Keratinocyte (primary cell): ENCODE measurements at regions not wholly inside any gene's neighbourhood (a gene's known extent, or its start where the extent isn't known, plus 50 kb on each side); places are given as distances from the start of the nearest gene placed in this dataset.

Experiments used
- DNase-seq: peaks from one replicate; pipeline ENCODE4 v3.0.0-alpha.2; 2011; ENCODE audit warnings: low read depth, missing footprints, low spot score
- FAIRE-seq: peaks from 2 replicates; lab custom pipeline; 2011; peaks lifted over from hg19 to GRCh38; lab: Jason Lieb, UNC
- H2AFZ ChIP-seq: 2 replicates; pipeline ENCODE4 v1.6.0; 2012; ENCODE audit warnings: low read length, control low read depth, inconsistent platforms; ENCODE audit not compliant: control insufficient read depth
- H3K27ac ChIP-seq: 2 replicates; pipeline ENCODE4 v1.5.1; 2011; ENCODE audit warnings: low read length; ENCODE audit not compliant: control insufficient read depth, insufficient read depth
- H3K27me3 ChIP-seq: 3 replicates; pipeline ENCODE4 v1.6.0; 2011; ENCODE audit warnings: low read length; ENCODE audit not compliant: control insufficient read depth, insufficient read depth; ENCODE audit errors: extremely low read depth
- H3K36me3 ChIP-seq, 2 experiments: 2 replicates in 1 of 2; 3 replicates in 1 of 2; pipeline ENCODE4 v1.5.1; 2011; ENCODE audit warnings: low read length in 2 of 2, mild to moderate bottlenecking in 1 of 2; ENCODE audit not compliant: control insufficient read depth in 2 of 2, insufficient read depth in 2 of 2; ENCODE audit errors: extremely low read depth in 1 of 2
- H3K4me1 ChIP-seq: 3 replicates; pipeline ENCODE4 v1.5.1; 2011; ENCODE audit warnings: low read length; ENCODE audit not compliant: control insufficient read depth, insufficient read depth; ENCODE audit errors: extremely low read depth
- H3K4me2 ChIP-seq: 3 replicates; pipeline ENCODE4 v1.6.0; 2011; ENCODE audit warnings: low read depth, low read length; ENCODE audit not compliant: control insufficient read depth, insufficient read depth; ENCODE audit errors: extremely low read depth
- H3K4me3 ChIP-seq, 3 experiments: fragments of 200-600 bp in 1 of 3; sonication (generic) in 1 of 3; 2 replicates in 2 of 3; 3 replicates in 1 of 3; pipeline ENCODE4 v1.5.1; 2011 to 2016; ENCODE audit warnings: low read length in 3 of 3, mild to moderate bottlenecking in 3 of 3, control low read depth in 2 of 3, inconsistent platforms in 1 of 3, low read depth in 1 of 3, mixed read lengths in 1 of 3, mixed run types in 1 of 3, moderate library complexity in 1 of 3; ENCODE audit not compliant: control insufficient read depth in 2 of 3, insufficient read depth in 2 of 3; ENCODE audit errors: extremely low read depth in 1 of 3
- H3K79me2 ChIP-seq: 2 replicates; pipeline ENCODE4 v1.6.0; 2012; ENCODE audit warnings: low read length; ENCODE audit not compliant: control insufficient read depth, insufficient read depth
- H3K9ac ChIP-seq: 3 replicates; pipeline ENCODE4 v1.6.0; 2011; ENCODE audit warnings: low read length; ENCODE audit not compliant: control insufficient read depth, insufficient read depth; ENCODE audit errors: extremely low read depth
- H3K9me1 ChIP-seq: 3 replicates; pipeline ENCODE4 v1.6.0; 2011; ENCODE audit warnings: low read length; ENCODE audit not compliant: control insufficient read depth, insufficient read depth; ENCODE audit errors: extremely low read depth
- H3K9me3 ChIP-seq: 2 replicates; pipeline ENCODE4 v1.5.1; 2012; ENCODE audit warnings: low read depth, low read length; ENCODE audit not compliant: control insufficient read depth
- H4K20me1 ChIP-seq: 3 replicates; pipeline ENCODE4 v1.6.0; 2011; ENCODE audit warnings: low read length; ENCODE audit not compliant: control insufficient read depth, insufficient read depth; ENCODE audit errors: extremely low read depth
- EZH2 ChIP-seq: IDR thresholded peaks from one replicate; pipeline ENCODE4 v1.6.1; 2012; ENCODE audit warnings: inconsistent platforms, mild to moderate bottlenecking, low read length, moderate library complexity
- dilution Hi-C: fragments of 300-500 bp; cut with MboI; formaldehyde crosslinking; loops from one replicate; pipeline ENCODE4 v1.7.0; 2020; ENCODE audit warnings: low sequenced_read_pairs; ENCODE audit not compliant: extremely low pct_ligation_motif_present
- TF ChIP-seq, protein P1 (sequence below), 3 experiments: IDR thresholded peaks in 1 of 3; conservative IDR thresholded peaks in 1 of 3; optimal IDR thresholded peaks in 1 of 3; 2 replicates in 2 of 3; 3 replicates in 1 of 3; pipeline versions ENCODE3 to v1.5.1; 2011; ENCODE audit warnings: low read length in 3 of 3, mild to moderate bottlenecking in 3 of 3, moderate library complexity in 2 of 3, control low read depth in 1 of 3, inconsistent platforms in 1 of 3; ENCODE audit not compliant: insufficient read depth in 2 of 3; ENCODE audit errors: extremely low read depth in 1 of 3

DNA sequence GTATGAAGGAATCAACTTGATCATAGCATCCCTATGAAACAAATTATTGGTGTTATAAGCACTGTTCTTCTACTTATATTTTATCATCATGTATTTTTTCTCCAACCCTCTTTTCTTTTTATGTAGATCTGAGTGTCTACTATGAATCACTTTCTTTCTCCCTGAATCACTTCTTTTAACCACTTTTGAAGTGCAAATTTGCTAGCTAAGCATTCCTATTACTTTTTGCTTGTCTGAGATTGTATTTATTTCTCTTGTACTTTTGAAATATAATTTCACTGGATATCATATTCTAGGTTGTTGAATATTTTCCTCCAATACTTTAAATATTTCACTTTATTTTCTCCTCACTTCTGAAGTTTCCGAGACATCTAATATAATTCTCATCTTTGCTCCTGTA, 1282.3 kb upstream of the FLRT2 start:
- Histone ChIP-seq H4K20me1 (no peaks in the 10 kb centered on the region), H2AFZ (no peak overlapping the region), H3K36me3 (no peaks in the 10 kb centered on the region), H3K9me1 (no peaks in the 10 kb centered on the region), H3K4me2 (no peak overlapping the region), H3K4me1 (no peaks in the 10 kb centered on the region), H3K27me3 (no peaks in the 10 kb centered on the region), H3K9me3 (no peaks in the 10 kb centered on the region), H3K79me2 (no peaks in the 10 kb centered on the region), H3K27ac (no peak overlapping the region), H3K9ac (no peak overlapping the region), H3K4me3 (no peak overlapping the region)
- FAIRE-seq = no peak
- dilution Hi-C loops = no loop called here
- no peak for DNase-seq
- TF ChIP-seq EZH2 = no peak
- TF ChIP-seq, protein P1, sequence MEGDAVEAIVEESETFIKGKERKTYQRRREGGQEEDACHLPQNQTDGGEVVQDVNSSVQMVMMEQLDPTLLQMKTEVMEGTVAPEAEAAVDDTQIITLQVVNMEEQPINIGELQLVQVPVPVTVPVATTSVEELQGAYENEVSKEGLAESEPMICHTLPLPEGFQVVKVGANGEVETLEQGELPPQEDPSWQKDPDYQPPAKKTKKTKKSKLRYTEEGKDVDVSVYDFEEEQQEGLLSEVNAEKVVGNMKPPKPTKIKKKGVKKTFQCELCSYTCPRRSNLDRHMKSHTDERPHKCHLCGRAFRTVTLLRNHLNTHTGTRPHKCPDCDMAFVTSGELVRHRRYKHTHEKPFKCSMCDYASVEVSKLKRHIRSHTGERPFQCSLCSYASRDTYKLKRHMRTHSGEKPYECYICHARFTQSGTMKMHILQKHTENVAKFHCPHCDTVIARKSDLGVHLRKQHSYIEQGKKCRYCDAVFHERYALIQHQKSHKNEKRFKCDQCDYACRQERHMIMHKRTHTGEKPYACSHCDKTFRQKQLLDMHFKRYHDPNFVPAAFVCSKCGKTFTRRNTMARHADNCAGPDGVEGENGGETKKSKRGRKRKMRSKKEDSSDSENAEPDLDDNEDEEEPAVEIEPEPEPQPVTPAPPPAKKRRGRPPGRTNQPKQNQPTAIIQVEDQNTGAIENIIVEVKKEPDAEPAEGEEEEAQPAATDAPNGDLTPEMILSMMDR (optimal IDR thresholded peaks at IDR 0.05 in 1 of 3, IDR thresholded peaks at IDR 0.05 in 1 of 3, conservative IDR thresholded peaks at IDR 0.05 in 1 of 3; ENCODE audit: extremely low read depth in 1 of 3, insufficient read depth in 2 of 3, low read length in 3 of 3) = no peak

DNA sequence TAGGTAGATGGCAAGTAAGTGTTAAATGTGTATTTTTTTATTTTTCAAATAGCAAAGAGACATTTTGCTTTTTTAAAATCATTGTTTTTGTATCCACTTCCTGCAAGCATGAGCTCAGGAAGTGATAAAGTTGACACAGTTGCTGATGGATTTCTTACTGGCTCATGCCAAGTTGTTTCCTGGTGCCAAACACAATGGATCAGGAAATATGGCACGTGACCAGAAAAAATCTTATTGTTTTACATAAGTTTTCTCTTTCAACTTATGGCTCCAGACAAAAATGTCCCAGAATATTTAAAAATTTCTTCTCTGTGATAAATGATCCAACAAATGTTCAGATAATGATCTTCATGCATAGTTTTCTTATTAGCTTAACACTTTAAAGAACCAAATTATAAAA, 1279.1 kb upstream of the FLRT2 start:
- Histone ChIP-seq H3K79me2 (no peaks in the 10 kb centered on the region), H3K9me1 (no peaks in the 10 kb centered on the region), H3K4me1 (no peaks in the 10 kb centered on the region), H3K27me3 (no peaks in the 10 kb centered on the region), H3K4me3 (no peak overlapping the region), H3K9ac (no peak overlapping the region), H4K20me1 (no peaks in the 10 kb centered on the region), H3K4me2 (no peak overlapping the region), H3K36me3 (no peaks in the 10 kb centered on the region), H3K9me3 (no peaks in the 10 kb centered on the region), H2AFZ (no peak overlapping the region), H3K27ac (no peak overlapping the region)
- dilution Hi-C loops = no loop called here
- DNase-seq = no peak
- FAIRE-seq = no peak
- TF ChIP-seq, protein P1 (optimal IDR thresholded peaks at IDR 0.05 in 1 of 3, IDR thresholded peaks at IDR 0.05 in 1 of 3, conservative IDR thresholded peaks at IDR 0.05 in 1 of 3; ENCODE audit: extremely low read depth in 1 of 3, insufficient read depth in 2 of 3, low read length in 3 of 3) = no peak
- TF ChIP-seq EZH2 = no peak
